HG03196 (cell line): ENCODE measurements at regions not wholly inside any gene's neighbourhood (a gene's known extent, or its start where the extent isn't known, plus 50 kb on each side); places are given as distances from the start of the nearest gene placed in this dataset.

Experiments
- ATAC-seq: cut with Tn5 transposase; IDR thresholded peaks from one replicate; pipeline ENCODE4 v1.9.1; 2021; ENCODE audit not compliant: unreplicated experiment

- ATAC-seq: no peak
Observed at GRCh38 chr6:125537090-125537489, 212.3 kb upstream of the HEY2 start.

DNA sequence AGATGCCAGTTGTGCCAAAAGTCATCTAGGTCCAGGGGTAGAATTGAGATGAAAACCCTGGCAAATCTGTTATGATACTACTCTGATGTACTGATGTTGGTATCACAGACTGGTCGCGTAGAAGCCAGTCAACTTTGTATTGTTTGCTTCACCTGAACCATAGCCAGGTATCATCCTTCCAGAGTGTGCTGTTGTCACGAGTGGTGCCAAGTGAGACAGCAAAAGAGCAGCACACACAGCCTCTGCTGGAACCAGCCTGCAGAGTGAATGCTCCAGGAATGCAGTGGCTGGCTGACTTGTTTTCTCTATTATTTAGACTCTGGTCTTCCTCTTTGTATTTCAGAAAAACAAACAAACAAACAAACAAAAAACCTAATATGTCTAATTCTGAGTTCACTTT, 209.5 kb upstream of the HEY2 start:
- no peak for ATAC-seq

DNA sequence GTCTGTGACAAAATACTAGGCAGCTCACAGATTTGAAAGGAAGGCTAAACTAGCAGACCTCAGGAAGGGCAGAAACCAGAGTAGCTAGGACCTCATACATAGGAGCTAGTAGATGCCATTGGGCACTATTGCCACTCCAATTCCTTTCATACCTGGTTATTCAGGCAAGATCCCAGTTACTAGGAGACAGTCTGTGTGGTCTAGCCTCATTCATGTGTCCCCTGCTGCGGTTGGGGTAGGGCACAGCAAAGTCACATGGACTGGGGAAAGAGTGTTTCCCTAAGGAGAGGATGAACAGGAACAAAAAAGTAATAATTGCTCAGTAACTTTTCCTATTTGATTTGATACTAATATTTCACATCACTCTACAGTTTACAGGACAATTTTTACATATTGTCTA, 204.6 kb upstream of the HEY2 start:
- ATAC-seq: no peak

DNA sequence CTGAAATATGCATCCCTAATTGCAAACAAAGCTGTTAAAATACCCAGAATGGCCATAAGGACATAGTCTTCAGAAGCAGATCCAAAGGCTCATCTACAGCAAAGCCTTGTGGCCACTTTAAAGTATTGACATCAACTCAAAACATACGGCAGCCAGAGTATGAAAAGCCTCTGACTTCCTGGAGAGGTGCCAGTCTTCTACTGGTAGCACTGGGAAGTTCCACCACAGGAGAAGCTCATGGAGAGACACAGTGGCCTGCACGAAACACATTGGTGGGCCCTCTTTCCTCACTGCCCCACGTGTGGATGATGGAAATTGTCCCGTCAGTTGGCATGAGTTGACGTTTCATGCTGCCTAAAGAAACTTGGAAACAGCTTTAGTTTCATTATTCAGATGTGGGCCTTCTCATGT, 202.6 kb upstream of the HEY2 start:
- ATAC-seq: no peak

GRCh38 chr6:125547381-125547780, 202.1 kb upstream of the HEY2 start:
- ATAC-seq: no peak

- ATAC-seq: no peak
Observed at GRCh38 chr6:125549202-125549884, 200.1 kb upstream of the HEY2 start.

GRCh38 chr6:125550892-125551291, 198.5 kb upstream of the HEY2 start:
- no peak for ATAC-seq

DNA sequence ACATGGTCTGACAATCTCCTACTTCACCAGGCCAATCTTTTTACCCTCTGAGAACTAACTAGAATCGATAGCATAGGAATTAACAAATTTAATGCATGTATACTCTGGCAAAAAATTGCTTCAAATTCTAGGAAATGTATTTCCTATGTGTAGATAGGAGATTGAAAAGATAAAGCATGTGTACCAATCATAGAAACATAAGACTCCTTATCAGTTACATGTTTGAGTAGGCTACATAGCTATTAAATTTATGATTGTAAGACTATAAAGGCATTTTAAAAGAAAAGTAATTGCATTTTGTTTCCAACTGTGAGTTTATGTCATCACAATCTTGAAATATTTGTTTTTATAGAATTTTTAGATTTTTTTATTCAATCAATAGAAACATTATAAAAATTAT, 196.6 kb upstream of the HEY2 start:
- no peak for ATAC-seq

DNA sequence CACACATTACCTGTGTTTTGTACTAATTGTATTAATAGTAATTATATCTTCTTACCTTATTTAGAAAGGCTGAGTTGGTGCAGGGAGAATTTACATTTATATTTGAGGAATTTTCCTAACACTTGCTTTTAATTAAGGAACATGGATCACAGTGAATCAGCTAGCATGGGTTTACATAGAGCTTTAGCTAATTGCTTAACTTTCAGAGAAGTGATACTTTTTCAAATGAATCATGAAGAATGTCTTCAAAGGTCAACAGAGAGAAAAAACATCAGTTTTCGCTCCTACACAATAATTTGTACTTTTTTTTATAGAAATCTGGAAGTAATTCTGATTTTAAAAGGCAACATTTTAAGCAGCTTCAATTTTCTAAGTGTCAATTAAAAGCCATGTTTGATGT, 195.0 kb upstream of the HEY2 start:
- no peak for ATAC-seq

DNA sequence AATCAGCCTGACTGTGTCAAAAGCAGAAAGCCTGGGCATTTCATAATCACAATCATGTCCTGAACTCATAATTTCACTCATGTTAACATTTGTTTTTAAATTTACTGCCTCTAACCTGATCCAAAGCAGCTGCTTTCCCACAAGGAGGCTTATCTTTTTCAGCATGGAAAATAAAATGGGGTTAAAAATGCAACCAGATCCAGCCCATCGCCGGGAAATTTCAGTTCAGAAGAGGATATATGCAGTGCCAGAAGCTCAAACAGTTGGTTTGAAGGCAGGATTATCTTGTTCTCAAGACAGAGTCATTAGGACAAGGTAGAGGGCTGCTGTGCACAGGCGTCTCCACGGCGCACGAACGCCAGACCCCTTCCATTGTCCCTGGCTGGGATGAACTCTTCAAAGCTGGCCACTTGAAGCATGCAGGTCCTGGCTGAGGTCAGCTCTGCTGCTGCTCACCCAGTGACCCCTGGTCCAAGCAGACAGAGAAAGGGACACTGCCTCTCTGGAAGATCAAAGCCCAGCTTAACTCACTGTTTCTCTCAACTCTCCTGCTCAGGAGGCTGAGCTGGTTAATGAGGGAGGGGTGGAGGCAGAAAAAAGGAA, 191.1 kb upstream of the HEY2 start:
- no peak for ATAC-seq

- ATAC-seq: no peak
Observed at GRCh38 chr6:125558907-125559306, 190.5 kb upstream of the HEY2 start.

DNA sequence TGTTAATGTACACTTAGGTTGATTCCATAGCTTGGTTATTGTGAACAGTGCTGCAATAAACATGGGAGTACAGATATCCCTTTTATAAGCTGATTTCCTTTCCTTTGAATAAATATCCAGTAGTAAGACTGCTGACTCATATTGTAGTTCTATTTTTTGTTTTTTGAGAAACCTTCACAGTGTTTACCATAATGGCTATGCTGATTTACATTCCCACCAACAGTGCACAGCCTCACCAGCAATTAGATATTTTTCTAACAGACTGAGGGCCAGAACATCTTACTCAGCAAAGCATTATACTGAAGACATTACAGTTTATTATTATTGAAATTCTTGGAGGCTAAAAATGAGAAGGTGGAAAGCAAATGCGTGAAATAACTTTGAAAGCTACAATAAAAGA, 187.3 kb upstream of the HEY2 start:
- no peak for ATAC-seq

- no peak for ATAC-seq
Observed at GRCh38 chr6:125564941-125565340, 184.5 kb upstream of the HEY2 start.

GRCh38 chr6:125567407-125567806, 182.0 kb upstream of the HEY2 start:
- no peak for ATAC-seq

- ATAC-seq: no peak
Observed at GRCh38 chr6:125568609-125569008, 180.8 kb upstream of the HEY2 start.

DNA sequence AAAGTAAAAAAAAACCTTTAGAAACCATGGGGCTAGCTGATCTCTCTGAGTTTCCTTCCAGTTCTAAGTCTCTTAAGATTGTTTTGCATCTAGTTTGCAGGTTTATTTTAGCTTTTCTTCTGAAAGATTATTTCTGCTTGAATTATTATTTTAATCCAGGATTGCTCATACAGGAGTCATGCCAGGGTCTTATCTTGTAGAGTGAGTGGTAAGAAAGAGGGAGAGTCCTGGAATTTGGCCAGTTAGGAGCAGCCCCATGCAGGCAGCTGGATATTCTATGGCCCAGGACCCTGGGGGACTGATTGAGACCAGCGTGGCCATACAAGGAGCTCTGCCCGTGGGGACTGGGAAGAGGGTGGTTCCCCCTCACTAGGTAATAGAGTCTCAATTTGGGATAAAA, 178.9 kb upstream of the HEY2 start:
- ATAC-seq: no peak

DNA sequence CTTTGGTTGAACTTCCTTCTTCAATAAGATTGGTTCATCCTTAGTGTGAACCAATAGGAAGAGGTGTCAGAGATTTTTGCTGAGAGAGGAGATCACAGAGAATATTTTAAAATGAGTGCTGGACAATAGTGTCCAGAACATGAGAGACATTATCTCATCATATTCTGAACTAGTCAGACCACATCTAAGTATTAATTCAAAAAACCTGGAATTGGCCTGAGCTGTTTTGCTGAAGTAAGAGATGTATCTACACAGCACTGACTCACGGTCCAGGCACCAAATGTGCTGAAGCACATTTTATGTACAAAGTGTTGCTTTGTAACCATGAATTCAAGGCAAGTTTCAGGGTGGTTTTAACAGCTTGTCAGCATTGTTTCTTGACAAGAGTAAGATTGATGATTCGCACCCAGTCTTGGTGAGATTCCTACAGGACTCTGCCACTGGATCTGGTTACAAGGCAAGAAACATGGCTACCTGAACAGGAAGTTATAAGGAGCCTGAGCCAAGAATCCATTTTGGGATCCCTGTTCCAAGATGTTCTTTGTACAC, 178.2 kb upstream of the HEY2 start:
- ATAC-seq: no peak

DNA sequence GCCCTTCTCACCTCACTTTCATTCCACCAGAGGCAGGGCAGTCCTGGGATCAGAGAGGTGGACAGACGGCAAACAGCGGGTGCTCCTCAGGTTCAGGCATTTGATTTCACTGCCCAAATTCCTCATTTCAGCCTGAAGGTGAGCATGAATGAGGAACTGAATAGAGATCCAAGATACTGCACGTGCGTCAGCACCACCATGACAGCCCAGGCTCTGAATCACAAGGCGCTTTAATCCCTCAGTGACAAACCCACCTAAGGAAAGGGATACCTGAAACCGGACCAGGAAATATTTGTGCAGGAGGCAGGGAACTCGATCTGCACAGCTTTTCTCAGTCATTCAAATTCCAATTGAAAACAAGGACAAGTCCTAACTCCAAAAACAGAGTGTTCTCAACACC, 174.8 kb upstream of the HEY2 start:
- ATAC-seq: no peak

- ATAC-seq: no peak
Observed at GRCh38 chr6:125577124-125577662, 172.2 kb upstream of the HEY2 start.

DNA sequence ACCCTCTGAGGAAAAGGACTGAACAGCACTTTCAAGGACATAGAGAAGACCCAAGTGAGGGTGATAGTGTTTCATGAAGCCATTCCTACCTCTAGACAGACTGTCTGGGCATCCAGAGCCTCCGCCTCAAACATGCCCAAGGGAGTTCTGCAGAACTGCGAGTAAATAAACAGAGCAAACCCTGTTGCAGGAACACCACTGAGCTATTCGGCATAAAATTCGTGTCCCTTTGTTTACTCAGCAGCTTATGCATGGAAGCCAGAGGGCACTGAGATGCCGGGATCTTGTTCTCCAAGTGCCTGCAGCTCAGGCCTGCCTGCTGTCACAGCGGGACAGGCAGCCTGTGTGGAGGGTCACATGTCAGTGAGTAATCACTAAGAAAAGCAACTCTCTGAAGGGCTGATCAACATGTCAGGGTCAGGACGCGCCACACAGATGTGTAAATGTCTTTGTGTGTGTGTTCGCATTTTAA, 164.9 kb upstream of the HEY2 start:
- no peak for ATAC-seq

- no peak for ATAC-seq
Observed at GRCh38 chr6:125585470-125585869, 164.0 kb upstream of the HEY2 start.

- ATAC-seq: no peak
Observed at GRCh38 chr6:125586074-125586473, 163.4 kb upstream of the HEY2 start.
